Pancreas (tissue), 10 donors: ENCODE measurements at regions not wholly inside any gene's neighbourhood (a gene's known extent, or its start where the extent isn't known, plus 50 kb on each side); places are given as distances from the start of the nearest gene placed in this dataset.
A peak's percentile ranks its signal among the peaks of the same experiment; 100 is the strongest.
"Not testable (repeated sequence)": the region's sequence is repeated elsewhere in the genome, so short reads cannot be mapped to it uniquely, and the experiment has no call there.

ENCODE experiments used
- ATAC-seq, 4 donors: fragments of 200-7000 bp; cut with Tn5 transposase; one replicate each; pipeline versions ENCODE4 v1.8.0 to v1.9.1; 2020; ENCODE audit warnings: mild to moderate bottlenecking in 4 of 4, moderate library complexity in 4 of 4
- DNase-seq, 6 donors: peaks; one replicate each; pipeline ENCODE4 v3.0.0-alpha.2; 2020
- FAIRE-seq: peaks from 2 replicates; lab custom pipeline; 2012; peaks lifted over from hg19 to GRCh38; lab: Jason Lieb, UNC
- H3K27ac ChIP-seq, 4 donors: fragments of 200-600 bp; sonication (generic); 1 replicate in 3 of 4; 2 replicates in 1 of 4; pipeline versions ENCODE4 v1.5.0 to v1.8.0; 2020
- H3K27me3 ChIP-seq, 4 donors: fragments of 200-600 bp; one replicate each; pipeline ENCODE4 v1.8.0; 2021
- H3K36me3 ChIP-seq, 3 donors: fragments of 200-600 bp; sonication (generic) in 1 of 3; one replicate each; pipeline versions ENCODE4 v1.5.0 to v1.8.0; 2020 to 2021
- H3K4me1 ChIP-seq, 3 donors: fragments of 200-600 bp; one replicate each; pipeline ENCODE4 v1.8.0; 2021
- H3K4me3 ChIP-seq, 4 donors: fragments of 200-600 bp; sonication (generic) in 2 of 4; one replicate each; pipeline versions ENCODE4 v1.5.0 to v1.8.0; 2020 to 2021
- H3K9me3 ChIP-seq, 4 donors: fragments of 200-600 bp; one replicate each; pipeline ENCODE4 v1.8.0; 2021
- WGBS, 2 donors: extraction: QIAGEN DNeasy Blood & Tissue Kit; methylation state at CpG; one replicate each; pipeline ENCODE4 v1.1.7; 2013; 5-methylcytosine and 5-hydroxymethylcytosine counted together
- intact Hi-C, 3 donors: fragments of 100-400 bp; cut with DNase I; formaldehyde crosslinking; loops; one replicate each; pipeline versions ENCODE4 v1.11.1 to v1.14.2; 2022
- TF ChIP-seq, protein P1 (sequence below), 4 donors: fragments of 200-600 bp; sonication (generic) in 3 of 4; IDR thresholded peaks; one replicate each; pipeline versions ENCODE4 v1.5.0 to v1.8.0; 2021; ENCODE audit warnings: antibody characterized with exemption in 4 of 4
- donor health status: healthy with polysubstance abuse.
- donor health status: DM: no; HTN: no; CAD: no; lungs with moderate emphysema.
- donor health status: DM: no; HTN: no; CAD: no.
- donor health status: control.
- donor health status: control.
- donor health status: Bipolar disorder and iron deficiency.
- donor health status: DM: yes; HTN: yes; CAD: no.
- donor health status: DM: no; HTN: no; CAD: no.
- donor health status: DM: no; HTN: no; CAD: no.
- donor health status: DM: yes; HTN: yes; CAD: no.

DNA sequence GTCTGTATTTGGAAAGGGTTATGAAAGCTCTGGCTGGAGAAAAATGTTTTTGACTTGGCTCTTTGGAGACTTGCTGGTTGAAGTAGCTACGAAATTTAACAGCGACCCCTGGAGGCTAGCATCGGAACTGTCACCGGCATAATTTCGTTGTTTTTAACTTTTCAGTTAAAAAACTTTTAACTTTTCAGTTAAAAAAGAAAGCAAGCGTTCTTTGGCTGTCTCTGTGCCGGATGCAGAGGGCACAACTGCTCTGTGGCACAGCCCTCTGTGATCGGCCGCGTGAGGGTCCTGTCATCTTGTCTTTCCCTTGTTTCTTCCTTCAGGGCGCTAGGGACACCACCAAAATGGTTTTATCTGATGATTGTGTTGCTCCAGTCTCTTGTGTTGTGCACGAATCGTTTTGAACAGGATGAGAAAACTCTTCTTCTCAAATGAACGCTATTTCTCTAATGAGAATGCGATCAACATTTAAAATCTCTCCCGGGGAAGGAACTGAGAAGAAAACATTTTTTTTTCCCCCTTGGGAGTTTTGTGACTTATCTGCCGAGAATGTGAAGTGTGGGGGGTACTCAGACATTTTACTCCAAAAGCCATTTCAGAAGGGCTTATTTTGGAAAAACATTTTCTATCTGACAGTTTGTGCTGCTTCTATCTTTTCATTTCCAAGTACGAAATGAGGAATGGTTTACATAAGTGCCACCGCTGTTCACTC is 57.1 kb downstream of the ADCYAP1 start:
- FAIRE-seq = no peak

DNA sequence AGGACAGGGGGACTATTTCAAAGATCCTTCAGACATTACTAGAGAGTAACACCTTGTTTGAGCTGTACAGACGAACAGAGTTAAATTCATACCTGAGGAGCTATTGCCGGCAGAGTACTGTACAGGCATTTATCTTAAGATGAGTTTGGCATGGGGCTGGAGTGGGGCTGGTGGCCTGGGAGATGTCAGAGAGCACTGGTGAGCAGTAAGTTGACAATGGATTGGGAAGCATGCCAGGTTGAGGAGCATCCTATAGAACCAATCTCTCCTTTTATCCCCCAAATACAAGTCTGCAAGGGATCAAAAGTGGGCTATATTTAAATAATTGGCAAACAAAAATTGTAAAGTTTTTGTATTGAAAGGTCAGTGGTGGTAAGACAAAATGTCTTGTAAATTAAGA is 58.6 kb downstream of the ADCYAP1 start:
- FAIRE-seq (no peak), ATAC-seq (no peak), DNase-seq (no peak)
- WGBS, 2 donors = 57 to 65% methylated on average over 2 of the region's 2 CpGs
- Histone ChIP-seq H3K4me3 (no peak overlapping the region), H3K27ac (no peak overlapping the region), H3K4me1 (no peaks in the 10 kb centered on the region), H3K36me3 (no peaks in the 10 kb centered on the region), H3K9me3 (no peaks in the 10 kb centered on the region), H3K27me3 (peaks cover 0 to 4% (median 0%) of the 10 kb centered on the region in 4 donors)
- intact Hi-C loops = no loop called here
- TF ChIP-seq, protein P1, sequence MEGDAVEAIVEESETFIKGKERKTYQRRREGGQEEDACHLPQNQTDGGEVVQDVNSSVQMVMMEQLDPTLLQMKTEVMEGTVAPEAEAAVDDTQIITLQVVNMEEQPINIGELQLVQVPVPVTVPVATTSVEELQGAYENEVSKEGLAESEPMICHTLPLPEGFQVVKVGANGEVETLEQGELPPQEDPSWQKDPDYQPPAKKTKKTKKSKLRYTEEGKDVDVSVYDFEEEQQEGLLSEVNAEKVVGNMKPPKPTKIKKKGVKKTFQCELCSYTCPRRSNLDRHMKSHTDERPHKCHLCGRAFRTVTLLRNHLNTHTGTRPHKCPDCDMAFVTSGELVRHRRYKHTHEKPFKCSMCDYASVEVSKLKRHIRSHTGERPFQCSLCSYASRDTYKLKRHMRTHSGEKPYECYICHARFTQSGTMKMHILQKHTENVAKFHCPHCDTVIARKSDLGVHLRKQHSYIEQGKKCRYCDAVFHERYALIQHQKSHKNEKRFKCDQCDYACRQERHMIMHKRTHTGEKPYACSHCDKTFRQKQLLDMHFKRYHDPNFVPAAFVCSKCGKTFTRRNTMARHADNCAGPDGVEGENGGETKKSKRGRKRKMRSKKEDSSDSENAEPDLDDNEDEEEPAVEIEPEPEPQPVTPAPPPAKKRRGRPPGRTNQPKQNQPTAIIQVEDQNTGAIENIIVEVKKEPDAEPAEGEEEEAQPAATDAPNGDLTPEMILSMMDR (IDR thresholded peaks at IDR 0.05) = no peak

More for the DNA sequence above, 57.1 kb downstream of the ADCYAP1 start:
- Histone ChIP-seq H3K4me3 (no peak overlapping the region), H3K36me3 (no peaks in the 10 kb centered on the region), H3K4me1 (no peaks in the 10 kb centered on the region), H3K27ac (no peak overlapping the region), H3K27me3 (peaks cover 0 to 4% (median 0%) of the 10 kb centered on the region in 4 donors), H3K9me3 (no peaks in the 10 kb centered on the region)
- TF ChIP-seq, protein P1 (IDR thresholded peaks at IDR 0.05) = peak; percentile 59 to 84 (median 72)
- ATAC-seq = peak in 3 of 4 donors; percentile 36 to 49 (median 38)
- WGBS, 2 donors = 15 to 17% methylated on average over 19 of the region's 19 CpGs
- DNase-seq = peak in 2 of 6 donors; percentile 25 to 58
- intact Hi-C loops = no loop called here

DNA sequence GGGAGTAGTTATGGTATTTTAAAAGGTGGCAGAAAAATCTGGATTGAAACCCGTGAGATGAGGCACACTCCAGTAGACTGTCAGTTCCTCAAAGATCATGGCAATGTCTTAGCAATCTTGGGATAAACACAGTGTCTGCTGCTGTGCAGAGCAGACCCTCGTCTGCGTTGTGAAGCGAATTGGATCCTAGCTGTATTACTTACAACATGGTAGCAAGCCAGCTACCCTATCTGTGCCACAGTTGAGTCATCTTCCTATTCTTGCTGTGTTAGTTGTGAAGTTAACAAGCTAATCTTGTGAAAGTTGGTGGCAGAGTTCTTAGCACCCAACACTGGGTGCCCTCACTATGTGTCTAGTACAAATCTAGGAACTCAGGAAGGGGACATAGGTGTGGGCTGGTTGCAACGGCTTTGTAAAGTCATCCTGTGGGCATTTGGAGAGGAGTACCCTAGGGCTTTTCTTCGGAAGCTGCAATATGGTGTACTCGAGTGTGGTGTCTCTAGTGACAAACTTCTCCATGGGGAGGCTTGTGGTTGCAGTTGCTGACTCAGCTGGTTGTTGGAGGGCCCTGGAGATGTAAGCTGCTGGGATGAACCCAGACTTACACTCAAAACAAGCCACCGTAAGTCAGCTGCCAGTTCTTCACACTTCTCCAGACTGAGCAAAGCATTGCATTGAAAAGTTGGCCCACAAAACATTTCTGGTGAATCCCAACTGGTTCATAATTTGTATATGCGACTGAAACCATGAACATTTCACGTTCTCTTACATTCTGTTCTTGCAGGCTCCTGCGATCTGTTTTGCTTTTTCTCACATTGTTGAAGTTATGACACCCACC is 61.5 kb downstream of the ADCYAP1 start:
- Histone ChIP-seq H3K27me3 (no peaks in the 10 kb centered on the region), H3K27ac (no peak overlapping the region), H3K9me3 (no peaks in the 10 kb centered on the region), H3K4me3 (no peak overlapping the region), H3K4me1 (no peaks in the 10 kb centered on the region), H3K36me3 (no peaks in the 10 kb centered on the region)
- WGBS, 2 donors = 62 to 75% methylated on average over 11 of the region's 11 CpGs
- intact Hi-C loops = no loop called here
- DNase-seq (no peak), FAIRE-seq (no peak), ATAC-seq (no peak)
- TF ChIP-seq, protein P1 (IDR thresholded peaks at IDR 0.05) = no peak

DNA sequence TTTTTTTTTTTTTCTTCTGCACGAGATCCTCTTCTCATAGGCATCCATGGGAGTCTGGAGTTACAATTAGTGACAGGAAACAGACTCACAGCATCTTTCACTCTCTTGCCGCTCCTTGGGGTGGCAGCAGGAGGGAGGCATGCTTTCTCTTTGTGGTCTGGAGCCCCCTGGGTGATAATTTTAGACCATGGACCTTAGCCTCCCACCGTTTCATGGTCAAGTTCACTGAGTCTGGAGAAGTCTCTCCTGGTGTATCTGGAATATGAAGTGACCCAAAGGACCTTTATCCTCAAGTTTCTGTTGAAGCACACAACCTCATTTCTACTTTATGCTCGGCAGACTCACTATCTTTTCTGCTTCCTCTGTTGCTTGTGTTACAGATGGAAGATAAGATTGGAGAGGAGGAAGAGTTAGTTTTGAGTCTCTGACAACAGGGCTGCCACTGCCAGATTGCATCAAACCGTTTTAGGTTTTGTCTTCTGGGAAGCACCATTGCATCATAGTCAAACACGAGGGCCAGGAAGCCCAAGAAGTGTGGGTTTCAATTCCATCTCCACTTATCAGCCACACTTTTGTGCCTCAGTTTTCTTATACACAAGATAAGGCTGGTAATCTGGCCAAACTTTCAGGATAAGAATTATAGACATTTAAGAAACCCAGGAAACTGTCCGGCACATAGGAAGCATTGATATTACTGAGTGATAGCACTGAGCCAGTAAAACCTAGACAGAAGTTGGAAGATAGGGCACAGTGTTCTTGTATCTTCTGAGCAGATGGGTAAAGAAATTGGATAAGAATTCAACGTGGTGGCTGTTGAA is 62.3 kb downstream of the ADCYAP1 start:
- no peaks in the 10 kb centered on the region for H3K4me1 ChIP-seq
- no peak for ATAC-seq
- H3K4me3 ChIP-seq = no peak overlapping the region
- no peak for FAIRE-seq
- no peaks in the 10 kb centered on the region for H3K36me3 ChIP-seq
- H3K27ac ChIP-seq = no peak overlapping the region
- no peaks in the 10 kb centered on the region for H3K9me3 ChIP-seq
- TF ChIP-seq, protein P1 (IDR thresholded peaks at IDR 0.05) = no peak
- H3K27me3 ChIP-seq = no peaks in the 10 kb centered on the region
- no peak for DNase-seq
- intact Hi-C loops = no loop called here
- WGBS, 2 donors = 46 to 52% methylated on average over 8 of the region's 8 CpGs

DNA sequence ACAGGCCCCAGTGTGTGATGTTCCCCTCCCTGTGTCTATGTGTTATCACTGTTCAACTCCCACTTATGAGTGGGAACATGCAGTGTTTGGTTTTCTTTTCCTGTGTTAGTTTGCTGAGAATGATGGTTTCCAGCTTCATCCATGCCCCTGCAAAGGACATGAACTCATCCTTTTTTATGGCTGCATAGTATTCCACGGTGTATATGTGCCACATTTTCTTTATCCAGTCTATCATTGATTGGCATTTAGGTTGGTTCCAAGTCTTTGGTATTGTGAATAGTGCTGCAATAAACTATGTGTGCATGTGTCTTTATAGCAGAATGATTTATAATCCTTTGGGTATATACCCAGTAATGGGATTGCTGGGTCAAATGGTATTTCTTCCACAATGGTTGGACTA is 64.2 kb downstream of the ADCYAP1 start:
- H3K27ac ChIP-seq, FAIRE-seq, DNase-seq, H3K9me3 ChIP-seq, intact Hi-C loops, H3K36me3 ChIP-seq, ATAC-seq, H3K4me3 ChIP-seq, H3K4me1 ChIP-seq, H3K27me3 ChIP-seq: not testable (repeated sequence)
- WGBS, 2 donors = 63 to 64% methylated on average over 1 of the region's 1 CpG

DNA sequence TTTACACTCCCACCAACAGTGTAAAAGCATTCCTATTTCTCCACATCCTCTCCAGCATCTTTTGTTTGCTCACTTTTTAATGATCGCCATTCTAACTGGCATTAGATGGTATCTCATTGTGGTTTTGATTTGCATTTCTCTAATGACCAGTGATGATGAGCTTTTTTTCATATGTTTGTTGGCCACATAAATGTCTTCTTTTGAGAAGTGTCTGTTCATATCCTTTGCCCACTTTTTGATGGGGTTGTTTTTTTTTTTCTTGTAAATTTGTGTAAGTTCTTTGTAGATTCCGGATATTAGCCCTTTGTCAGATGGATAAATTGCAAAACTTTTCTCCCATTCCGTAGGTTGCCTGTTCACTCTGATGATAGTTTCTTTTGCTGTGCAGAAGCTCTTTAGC is 64.6 kb downstream of the ADCYAP1 start:
- WGBS, 2 donors = 64 to 90% methylated on average over 3 of the region's 3 CpGs
- H3K36me3 ChIP-seq, H3K27ac ChIP-seq, intact Hi-C loops, DNase-seq, FAIRE-seq, H3K9me3 ChIP-seq, ATAC-seq, H3K27me3 ChIP-seq, H3K4me3 ChIP-seq, H3K4me1 ChIP-seq: not testable (repeated sequence)

DNA sequence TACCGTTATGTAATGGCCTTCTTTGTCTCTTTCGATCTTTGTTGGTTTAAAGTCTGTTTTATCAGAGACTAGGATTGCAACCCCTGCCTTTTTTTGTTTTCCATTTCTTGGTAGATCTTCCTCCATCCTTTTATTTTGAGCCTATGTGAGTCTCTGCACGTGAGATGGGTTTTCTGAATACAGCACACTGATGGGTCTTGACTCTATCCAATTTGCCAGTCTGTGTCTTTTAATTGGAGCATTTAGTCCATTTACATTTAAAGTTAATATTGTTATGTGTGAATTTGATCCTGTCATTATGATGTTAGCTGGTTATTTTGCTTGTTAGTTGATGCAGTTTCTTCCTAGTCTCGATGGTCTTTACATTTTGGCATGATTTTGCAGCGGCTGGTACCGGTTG is 69.9 kb downstream of the ADCYAP1 start:
- FAIRE-seq, H3K36me3 ChIP-seq, H3K4me3 ChIP-seq, H3K4me1 ChIP-seq, DNase-seq, ATAC-seq, H3K27ac ChIP-seq, intact Hi-C loops, H3K9me3 ChIP-seq, H3K27me3 ChIP-seq: not testable (repeated sequence)
- 69 to 71% methylated on average over 2 to 6 of the region's 6 CpGs for WGBS, 2 donors
